Muscle of arm (tissue), 1 donor: ENCODE measurements at regions not wholly inside any gene's neighbourhood (a gene's known extent, or its start where the extent isn't known, plus 50 kb on each side); places are given as distances from the start of the nearest gene placed in this dataset.
"Not testable (repeated sequence)": the region's sequence is repeated elsewhere in the genome, so short reads cannot be mapped to it uniquely, and the experiment has no call there.

Source experiments
- DNase-seq: peaks from one replicate; pipeline ENCODE4 v3.0.0-alpha.2; 2013

- no peak for DNase-seq
These were observed 92.7 kb upstream of the ATP1B1 start for GRCh38 chr1:169013821-169014220.

- DNase-seq: no peak
These were observed 91.0 kb upstream of the ATP1B1 start for GRCh38 chr1:169015464-169015863.

GRCh38 chr1:169018751-169019150 lies 87.7 kb upstream of the ATP1B1 start:
- no peak for DNase-seq

- no peak for DNase-seq
These were observed 87.0 kb upstream of the ATP1B1 start for GRCh38 chr1:169019419-169020058.

- DNase-seq: no peak
These were observed 85.8 kb upstream of the ATP1B1 start for GRCh38 chr1:169020684-169021083.

- no peak for DNase-seq
These were observed 83.8 kb upstream of the ATP1B1 start for GRCh38 chr1:169022648-169023047.

- no peak for DNase-seq
These were observed 82.2 kb upstream of the ATP1B1 start for GRCh38 chr1:169024255-169024654.

- no peak for DNase-seq
These were observed 81.7 kb upstream of the ATP1B1 start for GRCh38 chr1:169024800-169025271.

GRCh38 chr1:169025412-169025811 lies 81.1 kb upstream of the ATP1B1 start:
- DNase-seq: no peak

GRCh38 chr1:169027607-169028320 lies 78.7 kb upstream of the ATP1B1 start:
- DNase-seq: no peak

- DNase-seq: peak; percentile 86
These were observed 74.8 kb upstream of the ATP1B1 start for GRCh38 chr1:169031566-169032224.

GRCh38 chr1:169041366-169041765 lies 65.1 kb upstream of the ATP1B1 start:
- DNase-seq: no peak

GRCh38 chr1:169042377-169042776 lies 64.1 kb upstream of the ATP1B1 start:
- DNase-seq: no peak

GRCh38 chr1:169043823-169044222 lies 62.7 kb upstream of the ATP1B1 start:
- no peak for DNase-seq

GRCh38 chr1:169044296-169044695 lies 62.2 kb upstream of the ATP1B1 start:
- no peak for DNase-seq

GRCh38 chr1:169044971-169045370 lies 61.5 kb upstream of the ATP1B1 start:
- DNase-seq: no peak

GRCh38 chr1:169046671-169047070 lies 59.8 kb upstream of the ATP1B1 start:
- no peak for DNase-seq

GRCh38 chr1:169047074-169047473 lies 59.4 kb upstream of the ATP1B1 start:
- DNase-seq: no peak

GRCh38 chr1:169048043-169048442 lies 58.4 kb upstream of the ATP1B1 start:
- DNase-seq: no peak

GRCh38 chr1:169049258-169049938 lies 57.1 kb upstream of the ATP1B1 start:
- no peak for DNase-seq

- DNase-seq: no peak
These were observed 55.3 kb upstream of the ATP1B1 start for GRCh38 chr1:169051171-169051570.

- not testable (repeated sequence) for DNase-seq
These were observed 54.3 kb upstream of the ATP1B1 start for GRCh38 chr1:169052171-169052570.
